Mammary epithelial cell (primary cell): ENCODE measurements at regions not wholly inside any gene's neighbourhood (a gene's known extent, or its start where the extent isn't known, plus 50 kb on each side); places are given as distances from the start of the nearest gene placed in this dataset.
"Not testable (repeated sequence)": the region's sequence is repeated elsewhere in the genome, so short reads cannot be mapped to it uniquely, and the experiment has no call there.

ENCODE experiments used
- EZH2 ChIP-seq: IDR thresholded peaks from 2 replicates; pipeline ENCODE4 v1.6.1; 2012; ENCODE audit warnings: low read length, inconsistent platforms, borderline replicate concordance
- TF ChIP-seq, protein P1 (sequence below), 2 donors: IDR thresholded peaks in 1 of 2; conservative IDR thresholded peaks in 1 of 2; 2 replicates each; pipeline ENCODE4 v1.5.1; 2011 to 2012; ENCODE audit warnings: inconsistent platforms in 2 of 2, low read length in 2 of 2, mild to moderate bottlenecking in 2 of 2, control low read depth in 1 of 2, low read depth in 1 of 2; ENCODE audit not compliant: insufficient read depth in 1 of 2; ENCODE audit errors: extremely low read depth in 1 of 2

DNA sequence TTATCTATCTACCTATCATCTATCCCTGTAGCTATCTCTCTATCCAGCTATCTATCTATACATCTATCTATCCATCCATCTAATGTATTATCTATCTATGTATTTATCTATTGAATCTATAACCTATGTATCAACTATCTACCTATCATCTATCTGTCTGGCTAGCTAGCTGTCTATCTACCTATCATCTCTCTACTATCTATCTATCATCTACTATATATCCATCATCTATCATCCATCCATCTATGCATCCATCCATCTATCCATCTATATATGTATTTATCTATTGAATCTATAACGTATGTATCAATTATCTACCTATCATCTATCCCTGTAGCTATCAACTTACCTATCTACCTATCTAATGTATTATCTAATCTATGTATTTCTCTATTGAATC is 152.1 kb upstream of the TPTE start:
- TF ChIP-seq, protein P1, sequence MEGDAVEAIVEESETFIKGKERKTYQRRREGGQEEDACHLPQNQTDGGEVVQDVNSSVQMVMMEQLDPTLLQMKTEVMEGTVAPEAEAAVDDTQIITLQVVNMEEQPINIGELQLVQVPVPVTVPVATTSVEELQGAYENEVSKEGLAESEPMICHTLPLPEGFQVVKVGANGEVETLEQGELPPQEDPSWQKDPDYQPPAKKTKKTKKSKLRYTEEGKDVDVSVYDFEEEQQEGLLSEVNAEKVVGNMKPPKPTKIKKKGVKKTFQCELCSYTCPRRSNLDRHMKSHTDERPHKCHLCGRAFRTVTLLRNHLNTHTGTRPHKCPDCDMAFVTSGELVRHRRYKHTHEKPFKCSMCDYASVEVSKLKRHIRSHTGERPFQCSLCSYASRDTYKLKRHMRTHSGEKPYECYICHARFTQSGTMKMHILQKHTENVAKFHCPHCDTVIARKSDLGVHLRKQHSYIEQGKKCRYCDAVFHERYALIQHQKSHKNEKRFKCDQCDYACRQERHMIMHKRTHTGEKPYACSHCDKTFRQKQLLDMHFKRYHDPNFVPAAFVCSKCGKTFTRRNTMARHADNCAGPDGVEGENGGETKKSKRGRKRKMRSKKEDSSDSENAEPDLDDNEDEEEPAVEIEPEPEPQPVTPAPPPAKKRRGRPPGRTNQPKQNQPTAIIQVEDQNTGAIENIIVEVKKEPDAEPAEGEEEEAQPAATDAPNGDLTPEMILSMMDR (conservative IDR thresholded peaks at IDR 0.05 in 1 of 2, IDR thresholded peaks at IDR 0.05 in 1 of 2; ENCODE audit: extremely low read depth in 1 of 2, insufficient read depth in 1 of 2, low read depth in 1 of 2, low read length in 2 of 2): not testable (repeated sequence)
- not testable (repeated sequence) for TF ChIP-seq EZH2
